GM18867 (cell line): ENCODE measurements at regions not wholly inside any gene's neighbourhood (a gene's known extent, or its start where the extent isn't known, plus 50 kb on each side); places are given as distances from the start of the nearest gene placed in this dataset.
"Not testable (repeated sequence)": the region's sequence is repeated elsewhere in the genome, so short reads cannot be mapped to it uniquely, and the experiment has no call there.

Experiments used
- ATAC-seq: cut with Tn5 transposase; IDR thresholded peaks from one replicate; pipeline ENCODE4 v1.9.1; 2021; ENCODE audit warnings: mild to moderate bottlenecking, moderate library complexity; ENCODE audit not compliant: unreplicated experiment

DNA sequence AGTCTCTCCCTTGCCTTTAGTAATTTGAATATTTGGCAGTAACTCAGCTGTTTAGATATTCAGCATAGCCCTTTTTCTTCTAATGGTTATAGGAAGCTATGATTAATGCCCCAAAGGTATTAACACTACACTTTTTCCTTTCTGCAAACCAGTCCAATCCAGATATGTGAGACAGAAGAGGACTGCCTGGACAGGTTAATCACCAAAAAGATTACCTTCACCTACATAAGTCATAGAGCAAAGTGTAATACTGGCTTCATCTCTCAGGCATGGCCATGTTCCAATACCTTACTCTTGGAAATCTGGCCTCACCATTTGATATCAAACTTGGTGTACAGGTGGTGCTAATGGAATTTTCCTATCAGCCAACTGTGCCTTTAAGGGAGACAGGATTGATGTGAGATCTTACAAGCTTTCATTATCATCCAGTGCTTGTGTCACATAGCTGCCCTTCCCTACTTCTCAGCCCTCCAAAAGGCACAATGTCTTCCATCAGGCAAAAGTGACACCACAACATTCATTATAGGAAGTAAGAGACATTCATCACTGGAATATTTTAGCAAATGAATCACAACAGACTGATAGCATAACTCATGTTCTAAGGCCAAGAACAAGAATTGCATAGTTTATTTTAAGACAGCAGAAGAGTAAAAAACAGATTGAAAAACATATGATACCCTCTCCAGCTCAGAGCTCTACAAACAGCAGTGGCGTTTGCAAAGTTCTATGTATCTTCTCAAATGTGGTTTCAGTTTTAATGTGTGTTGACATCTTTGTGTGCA is 91.2 kb upstream of the PAM start:
- ATAC-seq, result no peak

- ATAC-seq, result no peak
Measured at GRCh38 chr5:102664616-102665335, 90.3 kb upstream of the PAM start.

GRCh38 chr5:102666164-102666946 is 88.8 kb upstream of the PAM start:
- no peak for ATAC-seq

DNA sequence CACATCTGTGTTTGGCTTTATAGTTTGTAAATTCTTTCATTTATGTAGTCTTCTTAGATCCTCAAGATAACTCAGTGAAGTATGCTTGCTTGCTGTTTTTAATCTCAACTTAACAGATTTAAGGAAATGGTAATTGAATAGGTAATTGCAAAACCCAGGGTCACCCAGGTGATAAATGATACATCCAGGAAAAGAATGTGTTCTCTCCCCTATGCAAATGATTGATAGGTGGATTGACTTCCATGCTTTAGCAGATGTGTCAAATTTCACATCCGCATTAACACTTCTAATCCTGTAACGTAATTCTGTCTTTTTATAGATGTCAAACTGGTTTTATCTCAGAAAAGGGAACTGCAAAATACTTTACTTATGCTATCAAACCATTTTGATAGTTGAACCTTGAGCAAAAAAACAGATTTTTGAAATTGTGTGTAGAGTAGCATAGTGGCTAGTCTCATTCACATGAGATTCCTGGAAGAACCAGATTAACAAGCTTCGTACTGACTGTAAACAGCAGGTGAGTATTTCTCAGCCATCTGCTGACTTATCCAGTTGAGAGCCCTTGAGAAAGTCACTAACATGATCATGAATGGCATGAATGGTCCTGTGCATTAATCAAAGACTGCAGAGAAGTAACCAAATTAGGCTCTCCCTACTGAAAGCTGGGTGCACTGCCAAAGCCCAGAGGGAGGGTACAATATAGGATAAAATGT is 86.7 kb upstream of the PAM start:
- no peak for ATAC-seq

DNA sequence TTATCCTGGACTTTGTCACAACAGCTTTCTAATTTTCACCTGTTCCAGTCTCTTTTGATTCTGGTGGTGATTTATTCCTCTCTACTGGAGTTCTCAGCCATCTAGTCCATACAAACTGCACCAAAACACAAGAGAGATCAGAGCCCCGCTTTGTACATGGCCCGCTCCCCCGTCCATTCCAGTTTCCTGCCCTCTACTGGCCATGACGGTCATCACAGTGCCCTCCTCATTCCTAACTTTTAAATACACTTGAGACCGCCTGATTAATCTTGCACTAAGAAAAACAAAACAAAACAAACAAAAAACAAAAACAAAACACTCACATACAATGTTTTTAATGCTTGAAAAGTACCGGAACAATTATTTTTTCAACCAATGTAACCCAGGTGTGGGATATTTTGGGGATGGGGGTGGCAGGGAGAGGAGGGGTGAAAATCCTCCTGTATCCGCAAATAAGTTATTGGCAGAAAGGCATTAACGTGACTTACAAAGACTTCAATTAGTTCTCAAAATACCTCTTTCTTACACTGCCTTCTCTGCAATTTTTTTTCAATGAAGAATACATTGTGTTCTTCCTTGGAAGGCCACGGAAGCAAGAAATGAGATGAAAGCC is 84.8 kb upstream of the PAM start:
- ATAC-seq, result peak; percentile 63

DNA sequence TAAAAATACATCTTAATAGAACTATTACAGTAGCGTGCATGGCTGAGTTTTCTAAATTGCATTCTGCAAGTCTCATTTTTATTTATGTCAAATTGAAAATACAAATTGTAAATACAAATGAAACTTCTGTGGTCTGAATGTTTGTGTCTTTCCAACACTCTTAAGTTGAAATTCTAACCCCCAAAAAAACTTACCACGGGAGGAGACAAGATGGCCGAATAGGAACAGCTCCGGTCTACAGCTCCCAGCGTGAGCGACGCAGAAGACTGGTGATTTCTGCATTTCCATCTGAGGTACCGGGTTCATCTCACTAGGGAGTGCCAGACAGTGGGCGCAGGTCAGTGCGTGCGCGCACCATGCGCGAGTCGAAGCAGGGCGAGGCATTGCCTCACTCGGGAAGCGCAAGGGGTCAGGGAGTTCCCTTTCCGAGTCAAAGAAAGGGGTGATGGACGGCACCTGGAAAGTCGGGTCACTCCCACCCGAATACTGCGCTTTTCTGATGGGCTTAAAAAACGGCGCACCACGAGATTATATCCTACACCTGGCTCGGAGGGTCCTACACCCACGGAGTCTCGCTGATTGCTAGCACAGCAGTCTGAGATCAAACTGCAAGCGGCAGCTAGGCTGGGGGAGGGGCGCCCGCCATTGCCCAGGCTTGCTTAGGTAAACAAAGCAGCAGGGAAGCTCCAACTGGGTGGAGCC is 83.9 kb upstream of the PAM start:
- ATAC-seq, result not testable (repeated sequence)

DNA sequence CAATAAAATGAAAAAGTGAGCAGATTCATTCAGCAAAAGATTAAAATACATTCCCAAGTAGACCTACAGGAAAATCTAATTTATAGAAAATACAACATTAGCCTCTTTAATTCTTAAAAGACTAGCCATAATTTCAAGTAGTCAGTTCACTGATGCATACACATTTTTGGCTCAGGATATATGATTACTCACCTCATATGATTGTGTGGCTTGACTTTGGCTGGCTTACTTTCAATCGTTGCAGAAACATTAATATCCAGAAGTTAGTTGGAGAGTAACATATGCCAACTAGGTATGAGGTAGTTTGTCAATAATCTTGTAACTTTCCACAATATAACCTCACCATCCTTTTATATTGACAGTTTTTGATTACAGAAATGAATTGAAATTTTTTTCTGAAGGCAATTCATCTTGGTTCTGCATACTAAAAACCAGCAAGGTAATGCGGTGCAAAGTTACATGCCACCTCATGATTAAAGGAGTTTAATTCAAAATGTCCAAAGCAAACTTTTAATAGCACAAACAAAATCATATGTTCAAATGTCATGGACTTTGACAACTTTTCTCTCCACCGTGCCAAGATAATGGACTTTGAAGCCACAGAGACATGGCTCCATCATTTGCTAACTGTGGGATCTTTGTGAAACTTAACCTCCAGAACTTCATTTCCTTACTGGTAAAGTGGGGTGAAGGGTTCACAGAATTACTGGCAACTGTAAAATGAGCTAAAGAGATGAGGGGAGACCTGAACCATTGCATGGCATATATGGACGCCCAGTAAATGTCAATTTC is 76.6 kb upstream of the PAM start:
- ATAC-seq, result no peak

DNA sequence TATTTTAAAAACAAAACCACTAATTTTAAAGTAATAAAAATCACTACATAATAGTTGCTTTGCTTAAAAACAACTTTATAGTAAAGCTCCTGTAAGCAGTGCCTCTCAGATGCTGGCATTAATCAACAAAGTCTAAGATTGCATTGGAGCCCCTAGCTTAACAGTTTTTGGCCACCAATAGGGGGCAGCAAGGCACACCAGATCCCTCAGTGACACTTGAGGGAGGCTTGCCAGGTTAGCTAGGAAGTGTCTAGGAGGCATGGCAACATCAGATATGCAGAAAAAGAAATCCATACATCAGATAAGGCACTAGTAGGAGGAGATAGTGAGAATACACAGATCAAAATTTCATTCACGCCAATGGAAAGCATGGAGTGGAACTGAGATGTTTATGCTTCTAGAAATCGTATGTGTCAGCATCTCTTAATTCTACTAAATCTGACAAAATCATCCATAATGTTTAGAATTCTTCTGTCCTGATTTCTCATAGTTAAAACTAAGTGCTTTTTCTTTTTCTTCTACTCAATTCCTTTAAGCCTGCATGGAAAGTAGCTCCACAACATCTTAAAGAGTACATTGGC is 73.6 kb upstream of the PAM start:
- ATAC-seq, result peak; percentile 98

GRCh38 chr5:102682101-102682647 is 72.9 kb upstream of the PAM start:
- no peak for ATAC-seq

DNA sequence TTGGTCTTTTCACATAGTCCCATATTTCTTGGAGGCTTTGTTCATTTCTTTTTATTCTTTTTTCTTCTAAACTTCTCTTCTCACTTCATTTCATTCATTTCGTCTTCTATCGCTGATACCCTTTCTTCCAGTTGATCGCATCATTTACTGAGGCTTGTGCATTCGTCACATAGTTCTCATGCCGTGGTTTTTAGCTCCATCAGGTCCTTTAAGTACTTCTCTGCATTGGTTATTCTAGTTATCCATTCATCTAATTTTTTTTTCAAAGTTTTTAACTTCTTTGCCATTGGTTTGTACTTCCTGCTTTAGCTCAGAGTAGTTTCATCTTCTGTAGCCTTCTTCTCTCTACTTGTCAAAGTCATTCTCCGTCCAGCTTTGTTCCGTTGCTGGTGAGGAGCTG is 67.0 kb upstream of the PAM start:
- not testable (repeated sequence) for ATAC-seq

DNA sequence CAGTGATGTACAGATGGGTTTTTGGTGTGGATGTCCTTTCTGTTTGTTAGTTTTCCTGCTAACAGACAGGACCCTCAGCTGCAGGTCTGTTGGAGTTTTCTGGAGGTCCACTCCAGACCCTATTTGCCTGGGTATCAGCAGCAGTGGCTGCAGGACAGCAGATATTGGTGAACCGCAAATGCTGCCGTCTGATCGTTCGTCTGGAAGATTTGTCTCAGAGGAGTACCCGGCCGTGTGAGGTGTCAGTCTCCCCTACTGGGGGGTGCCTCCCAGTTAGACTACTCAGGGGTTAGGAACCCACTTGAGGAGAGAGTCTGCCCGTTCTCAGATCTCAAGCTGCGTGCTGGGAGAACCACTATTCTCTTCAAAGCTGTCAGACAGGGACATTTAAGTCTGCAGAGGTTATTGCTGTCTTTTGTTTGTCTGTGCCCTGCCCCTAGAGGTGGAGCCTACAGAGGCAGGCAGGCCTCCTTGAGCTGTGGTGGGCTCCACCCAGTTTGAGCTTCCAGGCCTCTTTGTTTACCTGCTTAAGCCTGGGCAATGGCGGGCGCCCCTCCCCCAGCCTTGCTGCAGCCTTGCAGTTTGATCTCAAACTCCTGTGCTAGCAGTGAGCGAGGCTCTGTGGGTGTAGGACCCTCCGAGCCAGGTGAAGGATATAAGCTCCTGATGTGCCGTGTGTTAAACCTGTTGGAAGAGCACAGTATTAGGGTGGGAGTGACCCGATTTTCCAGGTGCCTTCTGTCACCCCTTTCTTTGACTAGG is 66.3 kb upstream of the PAM start:
- ATAC-seq, result not testable (repeated sequence)

GRCh38 chr5:102690910-102691309 is 64.2 kb upstream of the PAM start:
- ATAC-seq, result no peak

DNA sequence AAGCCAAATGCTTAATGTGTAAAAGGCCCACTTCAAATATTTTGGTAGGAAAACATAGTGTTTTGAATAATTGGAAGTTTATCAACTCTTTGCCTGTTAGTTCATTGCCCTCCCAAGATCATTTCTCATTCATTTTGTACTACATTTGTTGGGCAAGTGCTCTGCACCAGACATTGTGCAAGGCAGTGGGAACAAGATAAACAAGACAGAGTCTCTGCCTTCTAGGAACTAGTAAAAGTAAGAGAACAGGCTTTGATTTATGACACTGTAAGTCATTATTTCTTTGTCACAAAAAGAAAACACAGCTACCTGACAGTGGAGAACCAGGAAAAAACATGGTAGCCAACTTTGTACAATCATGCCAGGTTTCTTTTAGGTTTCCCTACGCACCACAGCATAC is 63.7 kb upstream of the PAM start:
- no peak for ATAC-seq

GRCh38 chr5:102700120-102700831 is 54.8 kb upstream of the PAM start:
- no peak for ATAC-seq

GRCh38 chr5:102700916-102701315 is 54.2 kb upstream of the PAM start:
- no peak for ATAC-seq

DNA sequence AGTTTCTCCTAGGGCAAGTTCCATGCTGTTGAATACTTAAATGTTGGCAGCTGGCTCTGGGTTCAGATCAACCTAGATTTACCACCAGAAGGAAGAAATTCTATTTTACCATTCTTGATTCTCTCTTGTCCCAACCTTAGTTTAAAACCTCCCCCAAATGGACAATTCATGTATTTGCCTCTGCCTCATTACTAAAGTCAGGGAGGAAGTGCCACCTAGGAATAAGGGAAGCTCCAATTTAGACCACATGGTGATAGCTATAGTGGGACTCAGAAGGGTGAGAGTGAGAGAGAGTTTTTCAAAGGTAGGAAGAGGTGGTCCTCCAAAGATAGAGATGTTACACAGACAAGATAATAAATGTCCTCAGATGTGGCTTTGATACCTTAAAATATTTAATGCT is 53.4 kb upstream of the PAM start:
- ATAC-seq, result no peak
